Caco-2 (cell line): ENCODE measurements at regions not wholly inside any gene's neighbourhood (a gene's known extent, or its start where the extent isn't known, plus 50 kb on each side); places are given as distances from the start of the nearest gene placed in this dataset.

Experiments
- BruUV-seq: library from RNA; stranded (reverse); fragments of 400-500 nt; replicated peaks from 2 replicates; lab custom pipeline; 2021; lab: Mats Ljungman, UMichigan
- CTCF ChIA-PET: fragments of 300-600 bp; sonication (Branson Sonifier 250); formaldehyde crosslinking; loops from one replicate; lab custom pipeline; 2022; ENCODE audit warnings: antibody characterized with exemption; lab: Charles Lee
- POLR2A ChIA-PET: fragments of 300-600 bp; sonication (Branson Sonifier 250); formaldehyde crosslinking; loops from one replicate; lab custom pipeline; 2022; ENCODE audit warnings: antibody characterized with exemption; lab: Charles Lee
- DNase-seq, 2 experiments: peaks; one replicate each; pipeline versions ENCODE4 v3.0.0 to v3.0.0-alpha.2; 2020 to 2022
- H3K27me3 ChIP-seq: replicated peaks from 2 replicates; pipeline ENCODE4 v1.6.0; 2011; ENCODE audit warnings: low read length; ENCODE audit not compliant: control insufficient read depth, insufficient read depth
- H3K36me3 ChIP-seq: 2 replicates; pipeline ENCODE4 v1.5.1; 2011; ENCODE audit warnings: low read length; ENCODE audit not compliant: control insufficient read depth, insufficient read depth
- H3K4me1 ChIP-seq: fragments of 250-450 bp; sonication (Bioruptor Pico); 2 replicates; pipeline ENCODE4 v1.5.1; 2020; ENCODE audit warnings: mild to moderate bottlenecking
- H3K4me3 ChIP-seq: 2 replicates; pipeline ENCODE4 v1.5.1; 2011; ENCODE audit warnings: low read depth, mild to moderate bottlenecking, control low read depth, low read length
- H3K9me3 ChIP-seq: fragments of 250-450 bp; sonication (Bioruptor Pico); 2 replicates; pipeline ENCODE4 v1.5.1; 2020; ENCODE audit warnings: mild to moderate bottlenecking, moderate library complexity
- H3K27ac Mint-ChIP-seq: one replicate; pipeline ENCODE4 v1.8.0; 2022; ENCODE audit warnings: mixed read lengths; ENCODE audit not compliant: unreplicated experiment
- H3K27me3 Mint-ChIP-seq: one replicate; pipeline ENCODE4 v1.8.0; 2022; ENCODE audit warnings: mixed read lengths; ENCODE audit not compliant: insufficient read depth, unreplicated experiment
- H3K36me3 Mint-ChIP-seq: one replicate; pipeline ENCODE4 v1.8.0; 2022; ENCODE audit warnings: mild to moderate bottlenecking, mixed read lengths; ENCODE audit not compliant: insufficient read depth, unreplicated experiment
- H3K4me1 Mint-ChIP-seq: one replicate; pipeline ENCODE4 v1.8.0; 2022; ENCODE audit warnings: low read depth, mixed read lengths; ENCODE audit not compliant: unreplicated experiment
- H3K4me3 Mint-ChIP-seq: one replicate; pipeline ENCODE4 v1.8.0; 2022; ENCODE audit warnings: mild to moderate bottlenecking, moderate library complexity, mixed read lengths; ENCODE audit not compliant: unreplicated experiment
- H3K9me3 Mint-ChIP-seq: one replicate; pipeline ENCODE4 v1.8.0; 2022; ENCODE audit warnings: mixed read lengths; ENCODE audit not compliant: unreplicated experiment
- CTCF ChIP-seq, 2 experiments: fragments of 200-600 bp in 1 of 2; IDR thresholded peaks; 1 replicate in 1 of 2; 2 replicates in 1 of 2; pipeline versions ENCODE4 v1.5.1 to v1.8.0; 2011 to 2022; ENCODE audit warnings: antibody characterized with exemption in 1 of 2, control low read depth in 1 of 2, inconsistent platforms in 1 of 2, low read depth in 1 of 2, low read length in 1 of 2, mild to moderate bottlenecking in 1 of 2, moderate library complexity in 1 of 2; ENCODE audit not compliant: insufficient read depth in 1 of 2, severe bottlenecking in 1 of 2, unreplicated experiment in 1 of 2
- intact Hi-C: fragments of 100-400 bp; cut with micrococcal nuclease; formaldehyde crosslinking; loops from one replicate; pipeline ENCODE4 v1.10.0; 2022; ENCODE audit not compliant: unreplicated experiment

GRCh38 chr18:43635397-43635796 lies 358.1 kb upstream of the SYT4 start:
- no TSS peak for BruUV-seq
- POLR2A ChIA-PET, result no interaction called here
- DNase-seq, result no peak
- H3K4me1 Mint-ChIP-seq, result no peaks in the 10 kb centered on the region
- H3K4me3 Mint-ChIP-seq, result no peak overlapping the region
- CTCF ChIA-PET, result no interaction called here
- Histone ChIP-seq H3K27me3 (no peaks in the 10 kb centered on the region), H3K4me1 (no peaks in the 10 kb centered on the region), H3K9me3 (no peaks in the 10 kb centered on the region), H3K4me3 (no peak overlapping the region), H3K36me3 (no peaks in the 10 kb centered on the region)
- H3K9me3 Mint-ChIP-seq, result no peaks in the 10 kb centered on the region
- intact Hi-C loops, result no loop called here
- H3K27ac Mint-ChIP-seq, result no peak overlapping the region
- no peak for TF ChIP-seq CTCF (IDR thresholded peaks at IDR 0.05; ENCODE audit: insufficient read depth in 1 of 2, low read depth in 1 of 2, low read length in 1 of 2, severe bottlenecking in 1 of 2, unreplicated experiment in 1 of 2)
- peaks cover 2% of the 10 kb centered on the region for H3K27me3 Mint-ChIP-seq
- no peaks in the 10 kb centered on the region for H3K36me3 Mint-ChIP-seq

GRCh38 chr18:43642727-43643330 lies 365.5 kb upstream of the SYT4 start:
- Histone ChIP-seq H3K27me3 (no peaks in the 10 kb centered on the region), H3K36me3 (no peaks in the 10 kb centered on the region), H3K4me3 (no peak overlapping the region), H3K9me3 (no peaks in the 10 kb centered on the region), H3K4me1 (no peaks in the 10 kb centered on the region)
- intact Hi-C loops, result no loop called here
- H3K4me1 Mint-ChIP-seq, result no peaks in the 10 kb centered on the region
- no peak for DNase-seq
- H3K9me3 Mint-ChIP-seq, result no peaks in the 10 kb centered on the region
- no TSS peak for BruUV-seq
- H3K27ac Mint-ChIP-seq, result no peak overlapping the region
- no peak for TF ChIP-seq CTCF (IDR thresholded peaks at IDR 0.05; ENCODE audit: insufficient read depth in 1 of 2, low read depth in 1 of 2, low read length in 1 of 2, severe bottlenecking in 1 of 2, unreplicated experiment in 1 of 2)
- POLR2A ChIA-PET, result no interaction called here
- no peaks in the 10 kb centered on the region for H3K36me3 Mint-ChIP-seq
- no peaks in the 10 kb centered on the region for H3K27me3 Mint-ChIP-seq
- CTCF ChIA-PET, result no interaction called here
- H3K4me3 Mint-ChIP-seq, result no peak overlapping the region

GRCh38 chr18:43648002-43648401 lies 370.7 kb upstream of the SYT4 start:
- H3K27ac Mint-ChIP-seq, result no peak overlapping the region
- DNase-seq, result no peak
- TF ChIP-seq CTCF (IDR thresholded peaks at IDR 0.05; ENCODE audit: insufficient read depth in 1 of 2, low read depth in 1 of 2, low read length in 1 of 2, severe bottlenecking in 1 of 2, unreplicated experiment in 1 of 2), result no peak
- CTCF ChIA-PET, result no interaction called here
- no peak overlapping the region for H3K4me3 Mint-ChIP-seq
- no peaks in the 10 kb centered on the region for H3K9me3 Mint-ChIP-seq
- POLR2A ChIA-PET, result no interaction called here
- Histone ChIP-seq H3K4me3 (no peak overlapping the region), H3K9me3 (no peaks in the 10 kb centered on the region), H3K4me1 (no peaks in the 10 kb centered on the region), H3K36me3 (no peaks in the 10 kb centered on the region), H3K27me3 (no peaks in the 10 kb centered on the region)
- no peaks in the 10 kb centered on the region for H3K36me3 Mint-ChIP-seq
- H3K4me1 Mint-ChIP-seq, result no peaks in the 10 kb centered on the region
- BruUV-seq, result no TSS peak
- no peaks in the 10 kb centered on the region for H3K27me3 Mint-ChIP-seq
- intact Hi-C loops, result no loop called here
